Fibroblast of lung (primary cell): ENCODE measurements at regions not wholly inside any gene's neighbourhood (a gene's known extent, or its start where the extent isn't known, plus 50 kb on each side); places are given as distances from the start of the nearest gene placed in this dataset.

Experiments
- EZH2 ChIP-seq: IDR thresholded peaks from 2 replicates; pipeline ENCODE4 v1.5.1; 2012; ENCODE audit warnings: low read length, control low read depth, mild to moderate bottlenecking; ENCODE audit errors: missing control alignments
- TF ChIP-seq, protein P1 (sequence below), 2 donors: IDR thresholded peaks in 1 of 2; conservative IDR thresholded peaks in 1 of 2; 1 replicate in 1 of 2; 2 replicates in 1 of 2; pipeline ENCODE4 v1.5.1; 2011 to 2012; ENCODE audit warnings: low read length in 2 of 2, control low read depth in 1 of 2, inconsistent platforms in 1 of 2, low read depth in 1 of 2, mild to moderate bottlenecking in 1 of 2

DNA sequence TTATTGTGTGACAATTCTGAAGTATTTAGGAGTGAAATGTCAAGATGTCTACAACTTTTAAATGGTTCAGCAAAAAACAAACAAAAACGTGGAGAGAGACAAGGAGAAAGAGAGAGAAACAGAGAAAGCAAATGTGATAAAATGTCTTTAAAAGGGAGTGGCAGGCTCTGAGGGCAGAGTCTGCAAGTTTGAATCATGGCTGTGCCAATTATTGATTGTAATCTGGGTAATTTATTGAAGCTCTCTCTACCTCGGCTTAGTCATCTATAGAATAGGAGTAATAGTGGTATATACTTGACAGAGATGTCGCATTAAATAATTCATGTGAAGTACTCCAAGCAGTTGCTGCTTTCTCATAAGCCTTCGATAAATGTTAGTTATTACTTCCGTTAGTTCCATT lies 61.3 kb upstream of the ARID1B start:
- TF ChIP-seq, protein P1, sequence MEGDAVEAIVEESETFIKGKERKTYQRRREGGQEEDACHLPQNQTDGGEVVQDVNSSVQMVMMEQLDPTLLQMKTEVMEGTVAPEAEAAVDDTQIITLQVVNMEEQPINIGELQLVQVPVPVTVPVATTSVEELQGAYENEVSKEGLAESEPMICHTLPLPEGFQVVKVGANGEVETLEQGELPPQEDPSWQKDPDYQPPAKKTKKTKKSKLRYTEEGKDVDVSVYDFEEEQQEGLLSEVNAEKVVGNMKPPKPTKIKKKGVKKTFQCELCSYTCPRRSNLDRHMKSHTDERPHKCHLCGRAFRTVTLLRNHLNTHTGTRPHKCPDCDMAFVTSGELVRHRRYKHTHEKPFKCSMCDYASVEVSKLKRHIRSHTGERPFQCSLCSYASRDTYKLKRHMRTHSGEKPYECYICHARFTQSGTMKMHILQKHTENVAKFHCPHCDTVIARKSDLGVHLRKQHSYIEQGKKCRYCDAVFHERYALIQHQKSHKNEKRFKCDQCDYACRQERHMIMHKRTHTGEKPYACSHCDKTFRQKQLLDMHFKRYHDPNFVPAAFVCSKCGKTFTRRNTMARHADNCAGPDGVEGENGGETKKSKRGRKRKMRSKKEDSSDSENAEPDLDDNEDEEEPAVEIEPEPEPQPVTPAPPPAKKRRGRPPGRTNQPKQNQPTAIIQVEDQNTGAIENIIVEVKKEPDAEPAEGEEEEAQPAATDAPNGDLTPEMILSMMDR (conservative IDR thresholded peaks at IDR 0.05 in 1 of 2, IDR thresholded peaks at IDR 0.05 in 1 of 2; ENCODE audit: low read depth in 1 of 2, low read length in 2 of 2) = no peak
- no peak for TF ChIP-seq EZH2
